OCI-LY1 (cell line): ENCODE measurements at regions not wholly inside any gene's neighbourhood (a gene's known extent, or its start where the extent isn't known, plus 50 kb on each side); places are given as distances from the start of the nearest gene placed in this dataset.

Experiments
- H2AFZ ChIP-seq: fragments of 200-600 bp; sonication (generic), shearing (Covaris generic); 2 replicates; pipeline ENCODE4 v1.6.0; 2014; ENCODE audit warnings: antibody characterized with exemption, mild to moderate bottlenecking, low read length
- H3F3A ChIP-seq: fragments of 200-600 bp; sonication (generic), shearing (Covaris generic); 2 replicates; pipeline ENCODE4 v1.6.0; 2014; ENCODE audit warnings: mild to moderate bottlenecking, antibody characterized with exemption, low read length, moderate library complexity; ENCODE audit not compliant: insufficient read depth
- H3K27ac ChIP-seq: fragments of 200-600 bp; sonication (generic); 2 replicates; pipeline ENCODE4 v1.5.1; 2014; ENCODE audit warnings: low read length, mixed run types, mild to moderate bottlenecking, low read depth; ENCODE audit not compliant: poor library complexity, severe bottlenecking
- H3K27me3 ChIP-seq: fragments of 200-600 bp; sonication (generic); 2 replicates; pipeline ENCODE4 v1.6.0; 2014; ENCODE audit warnings: antibody characterized with exemption, mild to moderate bottlenecking, low read length, moderate library complexity; ENCODE audit not compliant: insufficient read depth
- H3K36me3 ChIP-seq: fragments of 200-600 bp; sonication (generic); 2 replicates; pipeline ENCODE4 v1.6.1; 2014; ENCODE audit warnings: mild to moderate bottlenecking, antibody characterized with exemption, low read length, moderate library complexity, mixed read lengths; ENCODE audit not compliant: insufficient read depth
- H3K4me1 ChIP-seq: fragments of 200-600 bp; sonication (generic); 2 replicates; pipeline ENCODE4 v1.5.1; 2014; ENCODE audit warnings: mild to moderate bottlenecking, low read length, moderate library complexity; ENCODE audit not compliant: insufficient read depth, severe bottlenecking
- H3K4me2 ChIP-seq: fragments of 200-600 bp; sonication (generic), shearing (Covaris generic); 2 replicates; pipeline ENCODE4 v1.6.1; 2014; ENCODE audit warnings: low read length
- H3K4me3 ChIP-seq: fragments of 200-600 bp; sonication (generic); 2 replicates; pipeline ENCODE4 v1.5.1; 2014; ENCODE audit warnings: low read length, low read depth, mild to moderate bottlenecking, mixed read lengths; ENCODE audit not compliant: poor library complexity, severe bottlenecking
- H3K79me2 ChIP-seq: fragments of 200-600 bp; shearing (Covaris generic); 2 replicates; pipeline ENCODE4 v1.6.1; 2016; ENCODE audit warnings: mixed run types, low read length, mixed read lengths; ENCODE audit not compliant: insufficient read depth
- H3K9ac ChIP-seq: fragments of 200-600 bp; sonication (generic), shearing (Covaris generic); 2 replicates; pipeline ENCODE4 v1.6.1; 2014; ENCODE audit warnings: mild to moderate bottlenecking, low read length, mixed read lengths
- H3K9me2 ChIP-seq: fragments of 200-600 bp; sonication (generic), shearing (Covaris generic); 2 replicates; pipeline ENCODE4 v1.6.1; 2014; ENCODE audit warnings: low read depth, mild to moderate bottlenecking, low read length, mixed read lengths
- H3K9me3 ChIP-seq: fragments of 200-600 bp; shearing (Covaris generic); 2 replicates; pipeline ENCODE4 v1.6.1; 2014; ENCODE audit warnings: low read length, mixed read lengths
- H4K20me1 ChIP-seq: fragments of 200-600 bp; sonication (generic), shearing (Covaris generic); 2 replicates; pipeline ENCODE4 v1.6.0; 2016; ENCODE audit warnings: mild to moderate bottlenecking, low read length; ENCODE audit not compliant: insufficient read depth
- CTCF ChIP-seq: fragments of 200-600 bp; sonication (generic), shearing (Covaris generic); IDR thresholded peaks from 2 replicates; pipeline ENCODE4 v1.5.1; 2017; ENCODE audit warnings: mild to moderate bottlenecking, antibody characterized with exemption, low read length, moderate library complexity, mixed read lengths
- EZH2 ChIP-seq: fragments of 200-600 bp; sonication (generic), shearing (Covaris generic); IDR thresholded peaks from 2 replicates; pipeline ENCODE4 v1.8.0; 2017; ENCODE audit warnings: borderline replicate concordance, mixed run types, mild to moderate bottlenecking, antibody characterized with exemption, low read length, moderate library complexity, mixed read lengths

- no peaks in the 10 kb centered on the region for H3K9me3 ChIP-seq
- no peak overlapping the region for H3K9ac ChIP-seq
- H3K27ac ChIP-seq: no peak overlapping the region
- H3K9me2 ChIP-seq: no peaks in the 10 kb centered on the region
- H3K27me3 ChIP-seq: no peaks in the 10 kb centered on the region
- 0 out of 2 replicates have a peak, but pooled peaks cover 6% of the 10 kb centered on the region for H4K20me1 ChIP-seq
- no peak for TF ChIP-seq CTCF
- TF ChIP-seq EZH2: no peak
- no peaks in the 10 kb centered on the region for H3F3A ChIP-seq
- H3K36me3 ChIP-seq: no peaks in the 10 kb centered on the region
- H3K79me2 ChIP-seq: 0 out of 2 replicates have a peak, but pooled peaks cover 3% of the 10 kb centered on the region
- H2AFZ ChIP-seq: no peak overlapping the region
- H3K4me2 ChIP-seq: no peak overlapping the region
- H3K4me1 ChIP-seq: no peaks in the 10 kb centered on the region
- H3K4me3 ChIP-seq: no peak overlapping the region
Observed at GRCh38 chr3:72388644-72389043, 459.6 kb downstream of the SHQ1 start.

- Histone ChIP-seq H3K27ac (no peak overlapping the region), H3K4me1 (no peaks in the 10 kb centered on the region), H3K9me3 (no peaks in the 10 kb centered on the region), H3F3A (no peaks in the 10 kb centered on the region), H3K4me2 (no peak overlapping the region), H3K4me3 (no peak overlapping the region), H3K9ac (no peak overlapping the region), H3K36me3 (no peaks in the 10 kb centered on the region), H4K20me1 (0 out of 2 replicates have a peak, but pooled peaks cover 6% of the 10 kb centered on the region), H2AFZ (no peak overlapping the region), H3K27me3 (no peaks in the 10 kb centered on the region), H3K79me2 (0 out of 2 replicates have a peak, but pooled peaks cover 3% of the 10 kb centered on the region), H3K9me2 (no peaks in the 10 kb centered on the region)
- no peak for TF ChIP-seq EZH2
- TF ChIP-seq CTCF: no peak
Observed at GRCh38 chr3:72388117-72388516, 460.1 kb downstream of the SHQ1 start.

- TF ChIP-seq EZH2 (no peak), CTCF (no peak)
- Histone ChIP-seq H3K27ac (no peak overlapping the region), H4K20me1 (0 out of 2 replicates have a peak, but pooled peaks cover 6% of the 10 kb centered on the region), H3K79me2 (0 out of 2 replicates have a peak, but pooled peaks cover 3% of the 10 kb centered on the region), H3K36me3 (no peaks in the 10 kb centered on the region), H3K4me1 (no peaks in the 10 kb centered on the region), H3K4me3 (no peak overlapping the region), H3K9me3 (no peaks in the 10 kb centered on the region), H3F3A (no peaks in the 10 kb centered on the region), H3K9ac (no peak overlapping the region), H2AFZ (no peak overlapping the region), H3K9me2 (no peaks in the 10 kb centered on the region), H3K4me2 (no peak overlapping the region), H3K27me3 (no peaks in the 10 kb centered on the region)
Observed at GRCh38 chr3:72386327-72387000, 461.8 kb downstream of the SHQ1 start.
